Fibroblast of villous mesenchyme (primary cell): ENCODE measurements at regions not wholly inside any gene's neighbourhood (a gene's known extent, or its start where the extent isn't known, plus 50 kb on each side); places are given as distances from the start of the nearest gene placed in this dataset.
A peak's percentile ranks its signal among the peaks of the same experiment; 100 is the strongest.

Source experiments
- DNase-seq: peaks from one replicate; pipeline ENCODE4 v3.0.0-alpha.2; 2010; ENCODE audit warnings: low read depth
- H3K4me3 ChIP-seq: 2 replicates; pipeline ENCODE4 v1.5.1; 2011; ENCODE audit warnings: low read depth, mild to moderate bottlenecking, low read length
- TF ChIP-seq, protein P1 (sequence below): IDR thresholded peaks from 2 replicates; pipeline ENCODE4 v1.5.1; 2012; ENCODE audit warnings: low read depth, mild to moderate bottlenecking, low read length; ENCODE audit not compliant: insufficient read depth

DNA sequence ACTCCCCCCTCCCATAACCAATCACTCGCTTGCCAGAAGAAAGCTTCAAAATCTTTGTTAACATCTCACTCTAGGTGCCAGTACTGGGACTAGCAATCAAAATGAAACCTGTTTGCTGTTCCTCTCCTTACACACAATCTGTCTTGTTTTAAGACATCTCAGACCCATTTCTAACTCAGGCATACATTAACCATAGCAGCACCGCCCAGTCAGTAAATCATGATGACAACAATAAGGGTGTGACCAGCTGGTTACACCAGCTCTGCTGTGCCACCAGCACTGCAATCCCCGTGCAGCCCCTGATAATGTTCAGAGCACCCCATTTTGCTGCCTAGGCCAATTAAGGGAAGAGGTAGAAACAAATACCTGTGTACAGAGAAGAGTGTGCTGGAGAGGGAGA is 185.2 kb upstream of the TAB2 start:
- no peak overlapping the region for H3K4me3 ChIP-seq
- TF ChIP-seq, protein P1, sequence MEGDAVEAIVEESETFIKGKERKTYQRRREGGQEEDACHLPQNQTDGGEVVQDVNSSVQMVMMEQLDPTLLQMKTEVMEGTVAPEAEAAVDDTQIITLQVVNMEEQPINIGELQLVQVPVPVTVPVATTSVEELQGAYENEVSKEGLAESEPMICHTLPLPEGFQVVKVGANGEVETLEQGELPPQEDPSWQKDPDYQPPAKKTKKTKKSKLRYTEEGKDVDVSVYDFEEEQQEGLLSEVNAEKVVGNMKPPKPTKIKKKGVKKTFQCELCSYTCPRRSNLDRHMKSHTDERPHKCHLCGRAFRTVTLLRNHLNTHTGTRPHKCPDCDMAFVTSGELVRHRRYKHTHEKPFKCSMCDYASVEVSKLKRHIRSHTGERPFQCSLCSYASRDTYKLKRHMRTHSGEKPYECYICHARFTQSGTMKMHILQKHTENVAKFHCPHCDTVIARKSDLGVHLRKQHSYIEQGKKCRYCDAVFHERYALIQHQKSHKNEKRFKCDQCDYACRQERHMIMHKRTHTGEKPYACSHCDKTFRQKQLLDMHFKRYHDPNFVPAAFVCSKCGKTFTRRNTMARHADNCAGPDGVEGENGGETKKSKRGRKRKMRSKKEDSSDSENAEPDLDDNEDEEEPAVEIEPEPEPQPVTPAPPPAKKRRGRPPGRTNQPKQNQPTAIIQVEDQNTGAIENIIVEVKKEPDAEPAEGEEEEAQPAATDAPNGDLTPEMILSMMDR, result no peak
- no peak for DNase-seq

DNA sequence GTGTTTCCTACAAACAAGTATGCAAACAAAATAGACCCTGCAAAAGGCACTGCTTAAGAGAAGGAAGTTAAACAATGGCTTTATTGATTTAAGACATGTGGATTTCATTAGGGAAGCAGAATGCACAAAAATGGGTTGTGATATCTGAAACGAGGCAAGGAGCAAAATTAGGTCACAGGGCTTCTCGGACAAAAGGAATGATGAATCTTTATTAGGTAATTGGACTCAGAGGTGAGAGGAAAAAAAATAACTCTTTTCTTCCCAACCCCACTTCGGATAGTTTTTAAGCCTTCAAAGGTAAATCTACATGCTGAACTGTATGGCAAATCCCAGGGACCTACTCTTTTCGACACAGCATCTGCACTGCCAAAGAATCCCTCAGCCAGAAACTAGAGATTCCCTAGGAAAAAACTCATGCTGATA is 183.0 kb upstream of the TAB2 start:
- DNase-seq, result no peak
- TF ChIP-seq, protein P1, result no peak
- no peak overlapping the region for H3K4me3 ChIP-seq

GRCh38 chr6:149135809-149136208 is 181.7 kb upstream of the TAB2 start:
- no peak for DNase-seq
- no peak overlapping the region for H3K4me3 ChIP-seq
- TF ChIP-seq, protein P1, result no peak

DNA sequence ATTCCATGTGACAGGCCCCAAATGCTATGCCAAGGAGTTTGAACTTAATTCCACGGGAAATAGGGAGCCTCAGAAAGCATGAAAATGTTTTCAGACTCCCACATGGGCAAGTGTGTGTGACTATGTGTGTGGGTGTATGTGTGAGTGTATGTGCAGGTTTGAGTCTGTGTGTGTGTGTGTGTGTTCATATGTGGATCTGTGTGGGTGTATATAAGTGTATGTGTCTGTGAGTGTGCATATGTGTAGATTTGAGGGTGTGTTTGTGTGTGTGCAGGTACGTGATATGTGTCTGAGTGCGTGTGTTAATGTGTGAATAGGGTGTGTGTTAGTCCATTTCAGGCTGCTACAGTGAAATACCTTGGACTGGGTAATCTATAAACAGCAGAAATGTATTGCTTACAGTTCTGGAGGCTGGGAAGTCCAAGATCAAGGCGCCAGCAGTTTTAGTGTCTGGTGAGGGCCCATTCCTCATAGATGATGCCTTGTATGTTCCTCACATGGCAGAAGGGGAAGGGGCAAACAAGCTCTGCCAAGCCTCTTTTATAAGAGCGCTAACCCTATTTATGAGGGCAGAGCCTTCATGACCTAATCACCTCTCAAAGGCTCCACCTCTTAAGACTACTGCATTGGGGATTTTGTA is 181.1 kb upstream of the TAB2 start:
- TF ChIP-seq, protein P1, result no peak
- no peak for DNase-seq
- no peak overlapping the region for H3K4me3 ChIP-seq

GRCh38 chr6:149136913-149137286 is 180.6 kb upstream of the TAB2 start:
- H3K4me3 ChIP-seq, result no peak overlapping the region
- TF ChIP-seq, protein P1, result no peak
- no peak for DNase-seq

DNA sequence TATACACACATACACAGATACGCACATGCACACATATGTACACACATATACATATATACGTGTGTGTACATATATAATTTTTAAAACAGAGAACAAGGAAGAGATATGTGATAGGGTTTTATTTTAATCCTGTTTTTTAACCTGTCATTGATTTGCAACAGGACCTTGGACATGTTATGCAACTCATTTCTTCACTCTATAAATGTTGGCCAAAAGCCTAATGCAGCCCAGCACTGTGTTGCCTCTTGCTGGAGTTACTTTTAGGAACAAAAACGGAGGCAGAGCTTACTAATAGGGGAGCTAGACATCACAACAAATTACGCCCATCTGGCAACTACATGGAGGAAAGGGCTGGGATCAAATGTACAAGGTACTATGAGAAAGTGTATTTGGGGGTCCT is 179.9 kb upstream of the TAB2 start:
- TF ChIP-seq, protein P1, result no peak
- DNase-seq, result peak; percentile 24
- no peak overlapping the region for H3K4me3 ChIP-seq

GRCh38 chr6:149138089-149138488 is 179.4 kb upstream of the TAB2 start:
- DNase-seq, result no peak
- no peak overlapping the region for H3K4me3 ChIP-seq
- TF ChIP-seq, protein P1, result no peak
